ENCODE measurements at regions not wholly inside any gene's neighbourhood (a gene's known extent, or its start where the extent isn't known, plus 50 kb on each side); places are given as distances from the start of the nearest gene placed in this dataset.

DNA sequence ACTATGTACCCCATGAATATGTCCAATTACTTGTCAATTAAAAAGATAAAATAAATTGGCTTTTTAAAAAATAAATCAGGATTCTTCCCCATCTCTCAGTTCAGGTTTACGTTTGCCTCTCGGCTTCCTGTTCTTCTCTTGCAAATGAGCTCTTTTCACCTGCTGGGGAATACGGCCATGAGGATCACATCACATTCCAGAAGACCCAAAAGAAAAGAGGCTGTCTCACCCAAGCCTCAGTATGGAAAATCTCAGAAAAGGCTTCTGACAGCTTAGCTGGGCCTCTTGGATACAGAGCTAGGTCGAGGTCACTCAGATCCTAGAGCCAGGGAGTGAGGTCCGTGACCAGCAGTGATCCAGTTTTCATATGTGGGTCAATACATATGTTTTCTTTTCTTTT is 171.2 kb upstream of the SDK2 start:
- no peak for DNase-seq (ENCODE audit: low read depth)

GRCh38 chr17:73819440-73820395 is 175.5 kb upstream of the SDK2 start:
- no peak for DNase-seq (ENCODE audit: low read depth)

- DNase-seq (ENCODE audit: low read depth), result no peak
Observed at GRCh38 chr17:73820686-73821448, 176.6 kb upstream of the SDK2 start.

GRCh38 chr17:73821665-73822064 is 177.4 kb upstream of the SDK2 start:
- DNase-seq (ENCODE audit: low read depth), result no peak

DNA sequence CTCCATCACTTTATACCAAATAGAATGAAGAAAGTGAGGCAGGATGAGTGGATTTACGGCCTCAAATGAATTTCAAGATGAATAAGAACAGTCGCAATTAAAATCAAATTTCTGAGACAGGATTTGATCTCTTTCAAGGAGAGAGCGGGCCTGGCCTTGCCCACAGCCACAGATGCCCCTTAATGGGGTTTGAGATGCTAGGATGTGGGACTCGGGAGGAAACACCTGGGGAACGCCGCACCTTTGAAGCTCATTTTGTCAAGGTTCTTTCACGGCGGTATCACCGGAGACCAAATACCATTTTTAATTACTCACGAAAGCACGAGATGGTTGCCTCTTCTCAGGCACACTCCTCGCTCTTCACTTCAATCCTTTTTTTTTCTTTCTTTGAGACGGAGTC is 178.1 kb upstream of the SDK2 start:
- no peak for DNase-seq (ENCODE audit: low read depth)

- DNase-seq (ENCODE audit: low read depth), result no peak
Observed at GRCh38 chr17:73823684-73824083, 179.4 kb upstream of the SDK2 start.

DNA sequence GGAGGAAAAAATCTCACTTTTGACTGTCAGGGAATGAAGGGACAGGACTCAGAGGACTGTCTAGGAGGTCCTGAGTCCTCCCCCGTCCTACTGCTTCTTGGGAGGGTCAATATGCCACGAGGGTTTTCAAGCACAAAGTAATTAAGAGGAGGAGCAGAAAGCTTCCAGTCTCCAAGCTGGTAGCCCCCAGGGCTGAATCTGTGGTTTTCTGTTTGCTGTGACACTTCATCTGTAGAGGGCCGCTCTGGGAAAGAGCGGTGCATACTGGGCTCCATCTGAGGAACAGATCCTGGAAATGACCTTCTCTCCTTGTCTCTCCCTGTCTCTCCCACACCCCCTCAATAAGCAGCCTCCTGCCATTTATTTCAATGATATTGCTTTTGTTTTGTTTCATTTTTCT is 180.1 kb upstream of the SDK2 start:
- no peak for DNase-seq (ENCODE audit: low read depth)

- no peak for DNase-seq (ENCODE audit: low read depth)
Observed at GRCh38 chr17:73826181-73826871, 182.1 kb upstream of the SDK2 start.

- DNase-seq (ENCODE audit: low read depth), result no peak
Observed at GRCh38 chr17:73826872-73827228, 182.6 kb upstream of the SDK2 start.

DNA sequence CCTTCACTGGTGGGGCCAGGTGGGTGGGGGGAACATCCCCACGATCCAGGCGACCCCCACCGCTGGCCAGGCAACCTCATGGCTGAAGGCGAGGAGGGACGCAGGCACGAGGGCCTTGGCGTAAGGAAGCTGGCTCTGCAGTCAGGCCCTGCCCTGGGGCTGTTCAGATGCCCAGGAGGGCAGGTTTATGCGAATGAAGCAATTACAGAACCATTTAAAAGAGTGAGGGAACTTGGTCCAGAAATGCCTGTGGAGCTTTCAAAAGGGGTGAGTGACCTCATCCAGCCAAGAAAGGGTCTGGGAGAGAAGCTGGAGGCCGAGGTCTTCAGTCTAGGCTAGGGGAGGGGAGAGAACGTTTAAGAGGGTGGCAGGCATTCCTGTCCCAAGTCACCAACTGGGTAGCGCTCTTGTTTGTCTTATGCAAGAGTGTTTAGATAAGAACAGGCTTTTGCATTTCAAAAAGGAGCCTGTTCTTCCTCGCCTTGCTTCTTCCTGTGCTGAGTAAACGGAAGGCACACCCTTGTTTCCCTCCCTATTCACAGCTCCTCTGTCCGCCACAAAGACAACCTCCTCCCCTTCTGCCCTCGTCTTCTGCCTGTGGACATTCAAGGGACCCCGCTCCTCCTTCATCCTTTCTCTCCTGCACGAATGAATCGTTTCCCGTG is 183.5 kb upstream of the SDK2 start:
- DNase-seq (ENCODE audit: low read depth), result no peak

DNA sequence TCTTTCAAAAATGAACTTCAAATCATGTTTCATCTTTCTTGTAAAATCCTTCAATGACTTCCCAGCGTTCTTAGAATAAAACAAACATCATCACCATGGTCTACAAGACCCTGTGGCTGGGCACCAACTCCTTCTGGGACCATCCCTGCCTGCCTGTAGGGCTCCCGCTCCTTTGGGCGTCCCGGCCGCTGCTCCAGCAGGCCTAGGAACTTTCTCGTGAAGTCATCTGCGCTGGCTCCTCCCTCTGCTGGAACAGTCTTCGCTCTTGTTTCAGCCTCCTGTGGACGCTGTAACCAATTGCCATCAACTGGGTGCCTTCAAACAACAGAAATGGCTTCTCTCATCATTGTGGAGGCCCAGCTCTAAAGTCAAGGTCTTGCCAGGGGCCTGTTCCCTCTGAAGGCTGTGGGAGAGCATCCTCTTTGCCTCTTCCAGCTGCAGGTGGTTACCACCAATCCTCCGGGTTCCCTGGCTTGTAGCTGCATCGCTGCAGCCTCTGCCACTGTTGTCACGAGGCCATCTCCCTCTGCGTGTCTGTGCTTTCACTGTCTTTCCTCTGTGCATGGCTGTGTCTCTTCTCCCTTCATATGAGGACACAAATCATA is 185.5 kb upstream of the SDK2 start:
- no peak for DNase-seq (ENCODE audit: low read depth)

- DNase-seq (ENCODE audit: low read depth), result no peak
Observed at GRCh38 chr17:73831699-73832098, 187.5 kb upstream of the SDK2 start.

DNA sequence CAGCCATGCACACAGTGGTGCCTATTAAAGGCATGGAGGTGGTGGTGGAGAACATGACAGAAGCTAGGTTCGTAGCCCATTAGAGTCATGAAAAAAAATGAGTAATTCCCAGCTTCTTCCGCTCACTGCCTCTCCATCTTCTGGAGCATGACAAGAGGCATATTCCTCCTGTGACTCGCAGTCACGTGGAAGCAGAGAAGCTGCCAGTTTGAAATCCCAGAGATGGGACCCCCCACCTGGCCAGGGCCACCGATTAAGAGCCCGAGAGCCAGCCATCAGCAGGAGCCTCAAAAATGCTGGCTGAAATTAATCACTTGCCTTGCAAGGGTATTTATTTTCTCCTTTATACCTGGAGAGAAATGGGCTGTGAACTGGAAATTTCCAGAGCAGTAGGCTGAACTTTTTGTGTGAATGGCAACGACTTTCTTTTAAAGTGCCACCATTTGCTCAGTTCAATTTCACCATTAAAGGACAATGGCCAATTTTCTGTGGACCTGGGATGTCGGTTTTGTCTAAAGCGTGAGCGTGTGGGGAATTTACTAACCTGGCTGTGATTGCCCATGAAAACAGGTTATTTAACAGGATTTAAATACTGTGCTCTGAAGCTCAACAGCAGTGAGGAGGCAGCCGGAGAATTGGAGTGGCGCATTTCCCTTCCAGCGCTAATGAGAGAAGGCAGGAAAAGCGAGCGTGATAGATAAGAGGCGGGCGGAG is 189.7 kb upstream of the SDK2 start:
- DNase-seq (ENCODE audit: low read depth), result no peak

DNA sequence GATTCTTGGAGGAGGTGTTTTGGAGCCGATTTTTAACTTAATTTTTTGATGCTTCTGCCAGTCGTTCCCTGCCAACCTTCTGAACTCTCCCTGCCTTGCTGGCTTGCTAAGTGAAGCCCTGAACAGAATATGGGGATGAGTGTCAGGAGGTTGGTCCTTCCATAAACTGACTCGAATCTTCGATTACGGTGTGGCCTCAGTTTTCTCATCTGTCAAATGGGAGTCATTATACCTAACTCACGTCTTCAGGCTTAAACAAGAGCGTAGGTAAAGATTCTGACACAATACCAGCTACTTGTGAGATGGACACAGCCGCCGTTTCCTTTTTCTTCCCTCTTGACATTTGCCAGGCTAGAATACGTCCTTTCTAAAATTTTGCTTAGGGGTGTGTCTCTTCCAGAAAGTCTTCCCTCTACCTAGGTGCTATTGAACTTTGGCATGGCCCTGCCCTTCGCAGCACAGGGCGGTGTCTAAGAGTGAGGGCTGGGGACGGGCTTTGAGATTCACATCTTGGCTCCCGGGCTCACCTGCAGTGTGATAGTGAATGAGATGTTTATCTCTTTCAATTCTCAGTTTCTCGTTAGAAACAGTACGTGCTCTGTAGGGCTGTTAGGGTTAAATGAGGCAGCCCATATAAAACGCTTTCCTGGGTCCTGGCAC is 190.6 kb upstream of the SDK2 start:
- DNase-seq (ENCODE audit: low read depth), result no peak

DNA sequence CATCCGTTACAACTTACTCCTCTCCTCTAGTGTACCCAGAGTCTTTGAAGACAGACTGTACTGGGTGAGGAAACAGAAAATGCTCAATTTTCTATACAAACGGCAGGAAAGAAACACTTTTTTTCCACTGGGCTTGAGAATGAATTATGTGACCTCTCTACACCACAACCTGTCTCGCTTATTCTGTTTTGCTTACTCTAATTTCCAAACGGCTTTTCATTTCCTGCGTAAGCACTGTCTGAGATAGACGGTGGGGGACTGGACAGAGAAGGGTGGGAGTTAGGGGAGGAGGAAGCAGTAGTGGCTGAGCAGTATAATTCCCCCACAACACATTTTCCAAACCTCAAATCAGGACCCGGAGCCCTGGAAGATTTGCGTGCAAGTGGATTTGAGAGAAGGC is 191.4 kb upstream of the SDK2 start:
- DNase-seq (ENCODE audit: low read depth), result no peak

DNA sequence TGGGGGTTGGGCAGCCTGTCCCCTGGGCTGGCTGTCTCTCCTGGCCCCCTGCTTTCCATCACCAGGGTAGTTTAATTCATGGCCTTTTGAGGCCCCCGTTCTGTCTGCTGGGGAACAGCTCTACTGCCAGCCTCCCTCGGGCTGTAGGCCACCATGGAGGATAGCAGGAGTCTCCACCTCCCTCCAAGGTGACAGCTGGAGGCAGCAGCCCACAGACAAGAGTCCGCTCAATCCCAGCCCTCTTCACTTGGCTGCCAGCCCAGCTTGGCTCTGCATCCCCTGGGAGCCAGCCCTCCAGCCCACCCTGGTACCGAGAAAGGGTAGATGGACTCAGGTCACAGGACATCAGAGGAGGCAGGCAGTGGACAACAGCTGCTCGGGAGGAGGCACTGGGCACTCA is 194.6 kb upstream of the SDK2 start:
- no peak for DNase-seq (ENCODE audit: low read depth)

- DNase-seq (ENCODE audit: low read depth), result no peak
Observed at GRCh38 chr17:73840829-73841228, 196.6 kb upstream of the SDK2 start.

- DNase-seq (ENCODE audit: low read depth), result no peak
Observed at GRCh38 chr17:73841431-73842060, 197.3 kb upstream of the SDK2 start.

GRCh38 chr17:73847952-73848351 is 203.7 kb upstream of the SDK2 start:
- DNase-seq (ENCODE audit: low read depth), result no peak

- DNase-seq (ENCODE audit: low read depth), result no peak
Observed at GRCh38 chr17:73850426-73850825, 206.2 kb upstream of the SDK2 start.

All from stimulated activated CD8-positive, alpha-beta memory T cell treated with anti-CD3 and anti-CD28 coated beads, Interleukin-15, amount 100 ng/mL, for 24 hours (primary cell).